PC-3 (cell line): ENCODE measurements at regions not wholly inside any gene's neighbourhood (a gene's known extent, or its start where the extent isn't known, plus 50 kb on each side); places are given as distances from the start of the nearest gene placed in this dataset.

Experiments used
- ATAC-seq: fragments of 200-7000 bp; cut with Tn5 transposase; 2 replicates; pipeline ENCODE4 v1.9.1; 2020; ENCODE audit warnings: mild to moderate bottlenecking, moderate library complexity
- BruUV-seq: library from RNA; stranded (reverse); fragments of 400-500 nt; replicated peaks from 2 replicates; lab custom pipeline; 2021; lab: Mats Ljungman, UMichigan
- CTCF ChIA-PET: fragments of 300-600 bp; sonication (Branson Sonifier 250); formaldehyde crosslinking; loops from one replicate; lab custom pipeline; 2022; ENCODE audit warnings: antibody characterized with exemption; lab: Charles Lee
- POLR2A ChIA-PET: fragments of 300-600 bp; sonication (Branson Sonifier 250); formaldehyde crosslinking; loops from one replicate; lab custom pipeline; 2022; ENCODE audit warnings: antibody characterized with exemption; ENCODE audit not compliant: unreplicated experiment; lab: Charles Lee
- DNase-seq: peaks from one replicate; pipeline ENCODE4 v3.0.0-alpha.2; 2015
- H2AFZ ChIP-seq: fragments of 300-600 bp; sonication (generic); 2 replicates; pipeline ENCODE4 v1.6.0; 2016; ENCODE audit warnings: antibody characterized with exemption, low read length
- H3F3A ChIP-seq: fragments of 300-600 bp; sonication (generic); one replicate; pipeline ENCODE4 v1.6.0; 2017; ENCODE audit warnings: antibody characterized with exemption, low read length, control low read depth, mild to moderate bottlenecking; ENCODE audit not compliant: unreplicated experiment
- H3K27ac ChIP-seq: fragments of 300-600 bp; sonication (generic); 2 replicates; pipeline ENCODE4 v1.5.1; 2016; ENCODE audit warnings: mild to moderate bottlenecking, low read length
- H3K27me3 ChIP-seq: fragments of 300-600 bp; sonication (generic); 2 replicates; pipeline ENCODE4 v1.6.1; 2016; ENCODE audit warnings: low read length, mixed read lengths
- H3K36me3 ChIP-seq: fragments of 300-600 bp; sonication (generic); 2 replicates; pipeline ENCODE4 v1.6.1; 2016; ENCODE audit warnings: low read depth, mixed run types, low read length, mixed read lengths
- H3K4me1 ChIP-seq: fragments of 300-600 bp; sonication (generic); 2 replicates; pipeline ENCODE4 v1.5.1; 2016; ENCODE audit warnings: low read length; ENCODE audit not compliant: insufficient read depth
- H3K4me2 ChIP-seq: fragments of 300-600 bp; sonication (generic); 2 replicates; pipeline ENCODE4 v1.6.0; 2016; ENCODE audit warnings: low read length
- H3K4me3 ChIP-seq: fragments of 300-600 bp; sonication (generic); 2 replicates; pipeline ENCODE4 v1.5.1; 2016; ENCODE audit warnings: mild to moderate bottlenecking, low read length, mixed read lengths
- H3K79me2 ChIP-seq: fragments of 300-600 bp; sonication (generic); 2 replicates; pipeline ENCODE4 v1.6.1; 2017; ENCODE audit warnings: low read length, mixed read lengths
- H3K9ac ChIP-seq: fragments of 300-600 bp; sonication (generic); 2 replicates; pipeline ENCODE4 v1.6.0; 2016; ENCODE audit warnings: mild to moderate bottlenecking, low read length
- H3K9me2 ChIP-seq: fragments of 300-600 bp; sonication (generic); replicated peaks from 2 replicates; pipeline ENCODE4 v1.6.1; 2016; ENCODE audit warnings: mixed run types, low read length, mixed read lengths
- H3K9me3 ChIP-seq: fragments of 300-600 bp; sonication (generic); 2 replicates; pipeline ENCODE4 v1.6.1; 2016; ENCODE audit warnings: low read length, mixed read lengths
- H4K20me1 ChIP-seq: fragments of 300-600 bp; sonication (generic); 2 replicates; pipeline ENCODE4 v1.6.1; 2016; ENCODE audit warnings: low read length, mixed read lengths
- EZH2 ChIP-seq: fragments of 300-600 bp; sonication (generic); IDR thresholded peaks from one replicate; pipeline ENCODE4 v1.6.1; 2017; ENCODE audit warnings: antibody characterized with exemption, mild to moderate bottlenecking, low read length; ENCODE audit not compliant: unreplicated experiment
- EZH2phosphoT487 ChIP-seq: fragments of 300-600 bp; sonication (generic); IDR thresholded peaks from 2 replicates; pipeline ENCODE4 v1.6.1; 2018; ENCODE audit warnings: mild to moderate bottlenecking, antibody characterized with exemption, low read length, borderline replicate concordance
- intact Hi-C: fragments of 100-400 bp; cut with micrococcal nuclease; formaldehyde crosslinking; loops from 2 replicates; pipeline ENCODE4 v1.9.0; 2023
- TF ChIP-seq, protein P1 (sequence below): fragments of 300-600 bp; sonication (generic); conservative IDR thresholded peaks from 2 replicates; pipeline ENCODE4 v1.5.1; 2017; ENCODE audit warnings: antibody characterized with exemption, low read depth, mild to moderate bottlenecking, low read length

- H3K36me3 ChIP-seq, result no peaks in the 10 kb centered on the region
- H3K79me2 ChIP-seq, result no peaks in the 10 kb centered on the region
- peak overlapping the region; percentile 68; the same call in 1 of the 2 replicates for H3K4me2 ChIP-seq
- ATAC-seq (no peak), DNase-seq (no peak)
- no peak for TF ChIP-seq EZH2phosphoT487
- TF ChIP-seq EZH2, result no peak
- TF ChIP-seq, protein P1, sequence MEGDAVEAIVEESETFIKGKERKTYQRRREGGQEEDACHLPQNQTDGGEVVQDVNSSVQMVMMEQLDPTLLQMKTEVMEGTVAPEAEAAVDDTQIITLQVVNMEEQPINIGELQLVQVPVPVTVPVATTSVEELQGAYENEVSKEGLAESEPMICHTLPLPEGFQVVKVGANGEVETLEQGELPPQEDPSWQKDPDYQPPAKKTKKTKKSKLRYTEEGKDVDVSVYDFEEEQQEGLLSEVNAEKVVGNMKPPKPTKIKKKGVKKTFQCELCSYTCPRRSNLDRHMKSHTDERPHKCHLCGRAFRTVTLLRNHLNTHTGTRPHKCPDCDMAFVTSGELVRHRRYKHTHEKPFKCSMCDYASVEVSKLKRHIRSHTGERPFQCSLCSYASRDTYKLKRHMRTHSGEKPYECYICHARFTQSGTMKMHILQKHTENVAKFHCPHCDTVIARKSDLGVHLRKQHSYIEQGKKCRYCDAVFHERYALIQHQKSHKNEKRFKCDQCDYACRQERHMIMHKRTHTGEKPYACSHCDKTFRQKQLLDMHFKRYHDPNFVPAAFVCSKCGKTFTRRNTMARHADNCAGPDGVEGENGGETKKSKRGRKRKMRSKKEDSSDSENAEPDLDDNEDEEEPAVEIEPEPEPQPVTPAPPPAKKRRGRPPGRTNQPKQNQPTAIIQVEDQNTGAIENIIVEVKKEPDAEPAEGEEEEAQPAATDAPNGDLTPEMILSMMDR, result no peak
- H3K9me2 ChIP-seq, result no peaks in the 10 kb centered on the region
- no peak overlapping the region for H3K4me3 ChIP-seq
- H3K27ac ChIP-seq, result no peak overlapping the region
- no peak overlapping the region for H2AFZ ChIP-seq
- POLR2A ChIA-PET, result interaction anchor here (0.6 kb wide), 1 partner anchor 866 kb away, joined by 3 read pairs; no protein-coding TSS in a partner anchor
- H3K27me3 ChIP-seq, result no peaks in the 10 kb centered on the region
- no peaks in the 10 kb centered on the region for H4K20me1 ChIP-seq
- H3K4me1 ChIP-seq, result peaks cover 18% of the 10 kb centered on the region
- H3K9ac ChIP-seq, result no peak overlapping the region
- no TSS peak for BruUV-seq
- intact Hi-C loops, result no loop called here
- H3K9me3 ChIP-seq, result no peaks in the 10 kb centered on the region
- CTCF ChIA-PET, result no interaction called here
- H3F3A ChIP-seq, result no peaks in the 10 kb centered on the region
Measured at GRCh38 chr1:234545517-234546386, 64.2 kb downstream of the IRF2BP2 start.

DNA sequence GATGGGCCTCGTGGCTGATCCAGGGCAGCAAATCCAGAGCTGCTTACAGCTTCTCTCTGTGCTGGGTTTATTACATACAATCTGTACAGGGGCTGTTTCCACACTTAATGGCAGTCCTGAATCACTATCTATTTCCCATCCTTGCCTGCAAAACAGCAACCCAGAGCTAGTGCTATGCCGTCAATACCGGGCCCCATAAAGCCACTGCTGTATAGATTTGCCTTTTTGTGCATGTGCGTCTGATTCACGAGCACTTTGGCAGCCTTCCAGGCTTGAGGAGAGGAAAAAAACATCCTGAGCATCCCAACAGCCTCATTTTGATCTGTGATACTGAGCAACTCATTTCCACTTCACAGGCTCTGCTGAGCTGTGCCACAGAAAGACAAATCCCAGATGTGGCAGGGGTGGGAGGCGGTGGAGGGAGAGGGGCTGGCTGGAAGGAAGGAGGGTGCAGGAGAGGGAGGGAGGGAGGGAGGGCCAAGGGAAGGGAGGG is 65.2 kb upstream of the TARBP1 start:
- peak overlapping the region; percentile 3; the same call in 1 of the 2 replicates for H3K4me2 ChIP-seq
- ATAC-seq (peak; percentile 73), DNase-seq (peak; percentile 78)
- no TSS peak for BruUV-seq
- POLR2A ChIA-PET, result interaction anchor here (1.0 kb wide), 1 partner anchor 68 kb away, joined by 3 read pairs; no protein-coding TSS in a partner anchor
- no peaks in the 10 kb centered on the region for H4K20me1 ChIP-seq
- peak overlapping the region; percentile 33 for H3K27ac ChIP-seq
- TF ChIP-seq EZH2phosphoT487 (no peak), EZH2 (no peak)
- TF ChIP-seq, protein P1, result no peak
- H3K36me3 ChIP-seq, result no peaks in the 10 kb centered on the region
- no peaks in the 10 kb centered on the region for H3K27me3 ChIP-seq
- CTCF ChIA-PET, result no interaction called here
- H3K4me1 ChIP-seq, result peaks cover 18% of the 10 kb centered on the region
- intact Hi-C loops, result no loop called here
- no peaks in the 10 kb centered on the region for H3F3A ChIP-seq
- no peaks in the 10 kb centered on the region for H3K9me2 ChIP-seq
- H3K4me3 ChIP-seq, result no peak overlapping the region
- no peak overlapping the region for H3K9ac ChIP-seq
- no peaks in the 10 kb centered on the region for H3K9me3 ChIP-seq
- H2AFZ ChIP-seq, result no peak overlapping the region
- H3K79me2 ChIP-seq, result no peaks in the 10 kb centered on the region
